ENCODE measurements at regions not wholly inside any gene's neighbourhood (a gene's known extent, or its start where the extent isn't known, plus 50 kb on each side); places are given as distances from the start of the nearest gene placed in this dataset.

GRCh38 chr22:19645905-19646304 lies 68.4 kb upstream of the SEPTIN5 start:
- TF ChIP-seq CTCF (conservative IDR thresholded peaks at IDR 0.05) (no peak), ZFX (IDR thresholded peaks at IDR 0.05) (no peak)

Data from C4-2B (cell line).